Ascending aorta (tissue), 2 donors: ENCODE measurements at regions not wholly inside any gene's neighbourhood (a gene's known extent, or its start where the extent isn't known, plus 50 kb on each side); places are given as distances from the start of the nearest gene placed in this dataset.

Experiments used
- DNase-seq, 2 donors: peaks; one replicate each; pipeline ENCODE4 v3.0.0-alpha.2; 2019; ENCODE audit warnings: low spot score in 2 of 2
- H3K27ac ChIP-seq, 2 donors: fragments of 200-600 bp; sonication (generic); one replicate each; pipeline ENCODE4 v1.5.1; 2016 to 2017; ENCODE audit warnings: mild to moderate bottlenecking in 1 of 2
- H3K27me3 ChIP-seq: fragments of 200-600 bp; sonication (generic); one replicate; pipeline ENCODE4 v1.5.1; 2017
- H3K36me3 ChIP-seq, 2 donors: fragments of 200-600 bp; sonication (generic); one replicate each; pipeline ENCODE4 v1.5.1; 2016
- H3K4me1 ChIP-seq, 2 donors: fragments of 200-600 bp; sonication (generic); one replicate each; pipeline ENCODE4 v1.5.1; 2016 to 2017; ENCODE audit warnings: mild to moderate bottlenecking in 1 of 2
- H3K4me3 ChIP-seq, 2 donors: fragments of 200-600 bp; sonication (generic); one replicate each; pipeline ENCODE4 v1.5.1; 2016 to 2017; ENCODE audit warnings: mild to moderate bottlenecking in 1 of 2
- H3K9me3 ChIP-seq, 2 donors: fragments of 200-600 bp; sonication (generic); one replicate each; pipeline ENCODE4 v1.5.1; 2016
- intact Hi-C: fragments of 100-400 bp; cut with DNase I; formaldehyde crosslinking; loops from one replicate; pipeline ENCODE4 v1.15.1; 2023
- TF ChIP-seq, protein P1 (sequence below), 3 experiments: fragments of 200-600 bp in 2 of 3; fragments of 450-650 bp in 1 of 3; sonication (generic) in 2 of 3; IDR thresholded peaks; one replicate each; pipeline ENCODE4 v1.5.1; 2016 to 2019; ENCODE audit warnings: antibody characterized with exemption in 3 of 3, mild to moderate bottlenecking in 1 of 3, moderate library complexity in 1 of 3

GRCh38 chr5:163758283-163758711, 252.9 kb downstream of the MAT2B start:
- Histone ChIP-seq H3K9me3 (no peaks in the 10 kb centered on the region), H3K27me3 (no peaks in the 10 kb centered on the region), H3K36me3 (no peaks in the 10 kb centered on the region), H3K27ac (no peak overlapping the region), H3K4me3 (no peak overlapping the region), H3K4me1 (no peaks in the 10 kb centered on the region)
- intact Hi-C loops: no loop called here
- TF ChIP-seq, protein P1, sequence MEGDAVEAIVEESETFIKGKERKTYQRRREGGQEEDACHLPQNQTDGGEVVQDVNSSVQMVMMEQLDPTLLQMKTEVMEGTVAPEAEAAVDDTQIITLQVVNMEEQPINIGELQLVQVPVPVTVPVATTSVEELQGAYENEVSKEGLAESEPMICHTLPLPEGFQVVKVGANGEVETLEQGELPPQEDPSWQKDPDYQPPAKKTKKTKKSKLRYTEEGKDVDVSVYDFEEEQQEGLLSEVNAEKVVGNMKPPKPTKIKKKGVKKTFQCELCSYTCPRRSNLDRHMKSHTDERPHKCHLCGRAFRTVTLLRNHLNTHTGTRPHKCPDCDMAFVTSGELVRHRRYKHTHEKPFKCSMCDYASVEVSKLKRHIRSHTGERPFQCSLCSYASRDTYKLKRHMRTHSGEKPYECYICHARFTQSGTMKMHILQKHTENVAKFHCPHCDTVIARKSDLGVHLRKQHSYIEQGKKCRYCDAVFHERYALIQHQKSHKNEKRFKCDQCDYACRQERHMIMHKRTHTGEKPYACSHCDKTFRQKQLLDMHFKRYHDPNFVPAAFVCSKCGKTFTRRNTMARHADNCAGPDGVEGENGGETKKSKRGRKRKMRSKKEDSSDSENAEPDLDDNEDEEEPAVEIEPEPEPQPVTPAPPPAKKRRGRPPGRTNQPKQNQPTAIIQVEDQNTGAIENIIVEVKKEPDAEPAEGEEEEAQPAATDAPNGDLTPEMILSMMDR (IDR thresholded peaks at IDR 0.05): no peak
- no peak for DNase-seq

GRCh38 chr5:163759000-163759704, 253.7 kb downstream of the MAT2B start:
- intact Hi-C loops: no loop called here
- no peak overlapping the region for H3K27ac ChIP-seq
- TF ChIP-seq, protein P1 (IDR thresholded peaks at IDR 0.05): no peak
- no peak overlapping the region for H3K4me3 ChIP-seq
- no peaks in the 10 kb centered on the region for H3K4me1 ChIP-seq
- no peak for DNase-seq
- H3K9me3 ChIP-seq: no peaks in the 10 kb centered on the region
- no peaks in the 10 kb centered on the region for H3K36me3 ChIP-seq
- no peaks in the 10 kb centered on the region for H3K27me3 ChIP-seq

DNA sequence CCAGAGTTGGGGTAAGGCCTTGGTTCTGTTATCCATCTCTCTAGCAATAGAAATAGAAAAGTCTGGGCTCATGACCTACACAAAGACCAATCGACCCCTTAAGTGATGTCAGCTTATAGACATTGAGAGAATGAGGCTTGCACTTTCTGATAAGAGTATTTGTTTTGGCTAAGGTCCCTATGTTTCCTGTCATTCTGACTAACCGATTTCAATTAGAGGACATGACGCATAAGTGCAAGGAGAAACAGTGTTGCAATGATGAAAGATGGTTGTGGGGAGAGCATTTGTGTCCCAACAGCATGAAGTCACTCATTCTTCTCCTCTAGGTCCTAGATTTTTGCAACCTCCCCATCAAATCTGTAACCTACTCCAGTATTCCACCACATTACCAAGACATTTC, 255.1 kb downstream of the MAT2B start:
- no peak overlapping the region for H3K4me3 ChIP-seq
- no peaks in the 10 kb centered on the region for H3K36me3 ChIP-seq
- intact Hi-C loops: no loop called here
- H3K9me3 ChIP-seq: no peaks in the 10 kb centered on the region
- DNase-seq: no peak
- no peak overlapping the region for H3K27ac ChIP-seq
- TF ChIP-seq, protein P1 (IDR thresholded peaks at IDR 0.05): no peak
- H3K27me3 ChIP-seq: no peaks in the 10 kb centered on the region
- H3K4me1 ChIP-seq: no peaks in the 10 kb centered on the region

DNA sequence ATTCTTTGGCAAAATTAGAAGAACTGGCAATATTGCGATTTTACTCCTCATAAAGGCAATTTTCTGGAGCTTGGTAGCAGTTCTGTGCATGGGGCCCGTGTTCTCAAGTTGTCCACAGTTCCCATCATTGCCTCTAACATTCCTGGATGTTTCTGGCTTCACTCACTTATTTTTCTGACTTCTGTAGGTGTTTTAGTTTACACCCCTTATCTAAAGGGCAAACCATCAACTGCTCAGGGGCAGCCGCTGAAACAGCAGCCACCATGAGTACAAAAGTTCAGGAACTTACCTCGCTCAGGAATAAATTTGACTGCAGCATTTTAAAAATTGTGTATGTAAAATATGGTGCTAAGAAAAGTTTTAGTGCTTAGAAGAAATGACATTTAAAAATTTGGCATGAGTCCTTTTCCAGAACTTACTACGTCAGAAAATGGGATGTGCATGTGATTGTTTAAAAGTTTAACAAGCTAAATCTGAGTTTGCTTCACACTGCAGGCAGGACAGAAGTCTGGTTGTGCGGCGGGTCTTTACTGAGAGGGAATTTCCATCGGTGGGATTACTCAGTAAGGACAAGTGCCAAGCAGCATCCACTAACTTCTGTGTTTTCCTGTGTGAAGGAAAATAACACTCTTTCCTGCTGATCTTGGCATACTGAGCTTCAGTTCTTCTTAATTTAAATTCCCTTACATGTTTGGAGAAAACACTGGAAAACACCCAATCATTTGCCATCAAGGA, 261.7 kb downstream of the MAT2B start:
- Histone ChIP-seq H3K27me3 (no peaks in the 10 kb centered on the region), H3K36me3 (no peaks in the 10 kb centered on the region), H3K27ac (no peak overlapping the region), H3K4me3 (no peak overlapping the region), H3K4me1 (no peaks in the 10 kb centered on the region), H3K9me3 (no peaks in the 10 kb centered on the region)
- TF ChIP-seq, protein P1 (IDR thresholded peaks at IDR 0.05): no peak
- intact Hi-C loops: no loop called here
- no peak for DNase-seq

DNA sequence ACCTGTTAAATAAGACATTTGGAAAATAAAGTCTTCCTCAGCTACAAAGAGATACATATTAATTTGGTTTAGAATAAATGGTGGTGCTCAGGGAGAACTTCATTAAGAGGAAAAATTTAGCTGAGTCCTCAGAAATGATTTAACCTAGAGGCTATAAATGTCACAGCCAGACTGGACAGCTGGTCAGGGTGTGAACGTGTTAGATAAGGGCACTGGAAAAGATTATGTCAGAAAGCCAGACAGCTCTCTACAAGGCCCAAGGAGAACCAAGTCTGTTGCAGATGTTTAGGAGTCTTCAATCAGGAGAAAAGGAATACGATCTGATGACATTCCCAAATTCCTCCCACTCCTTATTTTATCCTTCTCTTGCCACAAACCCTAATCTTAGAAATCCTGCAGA, 265.2 kb downstream of the MAT2B start:
- no peak for DNase-seq
- H3K27me3 ChIP-seq: no peaks in the 10 kb centered on the region
- H3K4me1 ChIP-seq: no peaks in the 10 kb centered on the region
- TF ChIP-seq, protein P1 (IDR thresholded peaks at IDR 0.05): no peak
- H3K4me3 ChIP-seq: no peak overlapping the region
- no peaks in the 10 kb centered on the region for H3K9me3 ChIP-seq
- H3K36me3 ChIP-seq: no peaks in the 10 kb centered on the region
- intact Hi-C loops: no loop called here
- no peak overlapping the region for H3K27ac ChIP-seq
